MM.1S (cell line): ENCODE measurements at regions not wholly inside any gene's neighbourhood (a gene's known extent, or its start where the extent isn't known, plus 50 kb on each side); places are given as distances from the start of the nearest gene placed in this dataset.

Experiments used
- DNase-seq: peaks from one replicate; pipeline ENCODE4 v3.0.0-alpha.2; 2015
- H2AFZ ChIP-seq: fragments of 300-600 bp; sonication (generic); 2 replicates; pipeline ENCODE4 v1.6.0; 2016; ENCODE audit warnings: antibody characterized with exemption, low read length
- H3F3A ChIP-seq: fragments of 300-600 bp; sonication (generic); 2 replicates; pipeline ENCODE4 v1.6.1; 2016; ENCODE audit warnings: mild to moderate bottlenecking, antibody characterized with exemption, low read length, moderate library complexity, mixed read lengths; ENCODE audit not compliant: insufficient read depth
- H3K27ac ChIP-seq: fragments of 300-600 bp; sonication (generic); 2 replicates; pipeline ENCODE4 v1.5.1; 2016; ENCODE audit warnings: mild to moderate bottlenecking, low read length
- H3K27me3 ChIP-seq: fragments of 300-600 bp; sonication (generic); replicated peaks from 2 replicates; pipeline ENCODE4 v1.6.0; 2016; ENCODE audit warnings: low read length; ENCODE audit not compliant: insufficient read depth
- H3K36me3 ChIP-seq: fragments of 300-600 bp; sonication (generic); replicated peaks from 2 replicates; pipeline ENCODE4 v1.6.1; 2016; ENCODE audit warnings: mild to moderate bottlenecking, low read length, mixed read lengths; ENCODE audit not compliant: insufficient read depth
- H3K4me1 ChIP-seq: fragments of 300-600 bp; sonication (generic); 2 replicates; pipeline ENCODE4 v1.6.1; 2016; ENCODE audit warnings: low read length, mixed read lengths
- H3K4me2 ChIP-seq: fragments of 300-600 bp; sonication (generic); 2 replicates; pipeline ENCODE4 v1.6.0; 2016; ENCODE audit warnings: low read depth, low read length
- H3K4me3 ChIP-seq: fragments of 300-600 bp; sonication (generic); 2 replicates; pipeline ENCODE4 v1.5.1; 2016; ENCODE audit warnings: low read length, mixed read lengths
- H3K79me2 ChIP-seq: fragments of 300-600 bp; sonication (generic); 2 replicates; pipeline ENCODE4 v1.6.1; 2016; ENCODE audit warnings: mixed run types, low read length, mixed read lengths
- H3K9ac ChIP-seq: fragments of 300-600 bp; sonication (generic); 2 replicates; pipeline ENCODE4 v1.6.1; 2016; ENCODE audit warnings: low read length, mixed read lengths
- H3K9me2 ChIP-seq: fragments of 300-600 bp; sonication (generic); replicated peaks from 2 replicates; pipeline ENCODE4 v1.6.1; 2016; ENCODE audit warnings: mild to moderate bottlenecking, low read length, mixed read lengths; ENCODE audit not compliant: insufficient read depth
- H3K9me3 ChIP-seq: fragments of 300-600 bp; sonication (generic); replicated peaks from 2 replicates; pipeline ENCODE4 v1.6.1; 2016; ENCODE audit warnings: mild to moderate bottlenecking, low read length, mixed read lengths; ENCODE audit not compliant: insufficient read depth
- H4K20me1 ChIP-seq: fragments of 300-600 bp; sonication (generic); 2 replicates; pipeline ENCODE4 v1.6.1; 2016; ENCODE audit warnings: mild to moderate bottlenecking, low read length, moderate library complexity, mixed read lengths; ENCODE audit not compliant: insufficient read depth
- CTCF ChIP-seq: fragments of 300-600 bp; sonication (generic); IDR thresholded peaks from 2 replicates; pipeline ENCODE4 v1.5.1; 2016; ENCODE audit warnings: antibody characterized with exemption, low read length, mixed read lengths
- EZH2 ChIP-seq: fragments of 300-600 bp; sonication (generic); optimal IDR thresholded peaks from 2 replicates; pipeline ENCODE3; 2017; ENCODE audit warnings: low read depth, mild to moderate bottlenecking, antibody characterized with exemption, low read length, mixed read lengths
- EZH2phosphoT487 ChIP-seq: fragments of 300-600 bp; sonication (generic); IDR thresholded peaks from 2 replicates; pipeline ENCODE4 v1.6.1; 2018; ENCODE audit warnings: antibody characterized with exemption, low read length

- TF ChIP-seq EZH2: no peak
- TF ChIP-seq CTCF: no peak
- TF ChIP-seq EZH2phosphoT487: no peak
- H3K36me3 ChIP-seq: no peaks in the 10 kb centered on the region
- no peaks in the 10 kb centered on the region for H3F3A ChIP-seq
- H3K4me3 ChIP-seq: no peak overlapping the region
- no peak overlapping the region for H3K27ac ChIP-seq
- no peak for DNase-seq
- no peaks in the 10 kb centered on the region for H3K9me2 ChIP-seq
- no peaks in the 10 kb centered on the region for H3K9me3 ChIP-seq
- no peaks in the 10 kb centered on the region for H3K79me2 ChIP-seq
- no peaks in the 10 kb centered on the region for H4K20me1 ChIP-seq
- no peaks in the 10 kb centered on the region for H3K27me3 ChIP-seq
- H3K4me1 ChIP-seq: no peaks in the 10 kb centered on the region
- H3K4me2 ChIP-seq: no peak overlapping the region
- H3K9ac ChIP-seq: no peak overlapping the region
- no peak overlapping the region for H2AFZ ChIP-seq
These were observed 125.3 kb upstream of the CCDC68 start for GRCh38 chr18:55084550-55084949.

- DNase-seq: no peak
- H3K4me3 ChIP-seq: no peak overlapping the region
- H3K9me3 ChIP-seq: no peaks in the 10 kb centered on the region
- H3F3A ChIP-seq: no peaks in the 10 kb centered on the region
- H4K20me1 ChIP-seq: no peaks in the 10 kb centered on the region
- no peak overlapping the region for H3K27ac ChIP-seq
- H2AFZ ChIP-seq: no peak overlapping the region
- no peaks in the 10 kb centered on the region for H3K27me3 ChIP-seq
- no peak overlapping the region for H3K4me2 ChIP-seq
- H3K79me2 ChIP-seq: no peaks in the 10 kb centered on the region
- TF ChIP-seq EZH2phosphoT487 (no peak), CTCF (no peak), EZH2 (no peak)
- no peaks in the 10 kb centered on the region for H3K36me3 ChIP-seq
- H3K4me1 ChIP-seq: no peaks in the 10 kb centered on the region
- H3K9ac ChIP-seq: no peak overlapping the region
- H3K9me2 ChIP-seq: no peaks in the 10 kb centered on the region
These were observed 124.2 kb upstream of the CCDC68 start for GRCh38 chr18:55083461-55083860.

- H3K9me3 ChIP-seq: no peaks in the 10 kb centered on the region
- H3K4me3 ChIP-seq: no peak overlapping the region
- no peaks in the 10 kb centered on the region for H3K9me2 ChIP-seq
- TF ChIP-seq EZH2: no peak
- no peaks in the 10 kb centered on the region for H3K27me3 ChIP-seq
- no peak for DNase-seq
- H3K9ac ChIP-seq: no peak overlapping the region
- H3K36me3 ChIP-seq: no peaks in the 10 kb centered on the region
- no peaks in the 10 kb centered on the region for H3K79me2 ChIP-seq
- H2AFZ ChIP-seq: no peak overlapping the region
- no peaks in the 10 kb centered on the region for H4K20me1 ChIP-seq
- H3K4me1 ChIP-seq: no peaks in the 10 kb centered on the region
- H3K27ac ChIP-seq: no peak overlapping the region
- no peaks in the 10 kb centered on the region for H3F3A ChIP-seq
- H3K4me2 ChIP-seq: no peak overlapping the region
These were observed 120.5 kb upstream of the CCDC68 start for GRCh38 chr18:55079481-55080355.

- no peaks in the 10 kb centered on the region for H3K9me2 ChIP-seq
- no peak overlapping the region for H3K9ac ChIP-seq
- no peak overlapping the region for H3K4me3 ChIP-seq
- no peaks in the 10 kb centered on the region for H3K9me3 ChIP-seq
- no peak for TF ChIP-seq EZH2phosphoT487
- no peak for TF ChIP-seq CTCF
- TF ChIP-seq EZH2: no peak
- no peak overlapping the region for H2AFZ ChIP-seq
- H3K27me3 ChIP-seq: no peaks in the 10 kb centered on the region
- no peak overlapping the region for H3K4me2 ChIP-seq
- DNase-seq: no peak
- no peaks in the 10 kb centered on the region for H4K20me1 ChIP-seq
- no peak overlapping the region for H3K27ac ChIP-seq
- no peaks in the 10 kb centered on the region for H3K4me1 ChIP-seq
- no peaks in the 10 kb centered on the region for H3F3A ChIP-seq
- H3K36me3 ChIP-seq: no peaks in the 10 kb centered on the region
- no peaks in the 10 kb centered on the region for H3K79me2 ChIP-seq
These were observed 119.8 kb upstream of the CCDC68 start for GRCh38 chr18:55079067-55079466.
